ENCODE measurements at regions not wholly inside any gene's neighbourhood (a gene's known extent, or its start where the extent isn't known, plus 50 kb on each side); places are given as distances from the start of the nearest gene placed in this dataset.

DNA sequence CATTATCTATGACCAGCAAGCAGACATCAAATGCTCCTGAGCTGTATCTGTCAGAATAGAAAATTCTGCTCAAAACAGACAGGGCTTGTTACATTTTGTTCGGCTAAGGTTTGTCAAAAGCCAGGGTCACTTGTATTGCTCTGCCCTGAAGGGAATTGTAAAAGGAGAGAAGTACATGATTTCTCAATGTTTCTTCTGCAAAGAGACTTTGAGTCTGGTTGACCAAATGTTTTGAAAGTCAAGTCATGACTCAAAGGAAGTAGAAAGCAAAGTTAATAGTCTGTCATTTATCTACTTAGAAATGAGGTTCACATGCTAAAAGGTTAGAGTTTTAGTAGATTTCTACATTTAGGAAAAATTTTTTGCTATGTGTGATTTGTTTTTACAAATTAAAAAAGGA is 1624.1 kb upstream of the ZEB2 start:
- H3K27me3 ChIP-seq (ENCODE audit: insufficient read depth, low read depth) = no peaks in the 10 kb centered on the region
- intact Hi-C loops (cut with micrococcal nuclease; ENCODE audit: unreplicated experiment) = no loop called here
- no peak overlapping the region for H2AFZ ChIP-seq
- TF ChIP-seq EZH2 (IDR thresholded peaks at IDR 0.05; ENCODE audit: low read depth) = no peak
- TF ChIP-seq, protein P1, sequence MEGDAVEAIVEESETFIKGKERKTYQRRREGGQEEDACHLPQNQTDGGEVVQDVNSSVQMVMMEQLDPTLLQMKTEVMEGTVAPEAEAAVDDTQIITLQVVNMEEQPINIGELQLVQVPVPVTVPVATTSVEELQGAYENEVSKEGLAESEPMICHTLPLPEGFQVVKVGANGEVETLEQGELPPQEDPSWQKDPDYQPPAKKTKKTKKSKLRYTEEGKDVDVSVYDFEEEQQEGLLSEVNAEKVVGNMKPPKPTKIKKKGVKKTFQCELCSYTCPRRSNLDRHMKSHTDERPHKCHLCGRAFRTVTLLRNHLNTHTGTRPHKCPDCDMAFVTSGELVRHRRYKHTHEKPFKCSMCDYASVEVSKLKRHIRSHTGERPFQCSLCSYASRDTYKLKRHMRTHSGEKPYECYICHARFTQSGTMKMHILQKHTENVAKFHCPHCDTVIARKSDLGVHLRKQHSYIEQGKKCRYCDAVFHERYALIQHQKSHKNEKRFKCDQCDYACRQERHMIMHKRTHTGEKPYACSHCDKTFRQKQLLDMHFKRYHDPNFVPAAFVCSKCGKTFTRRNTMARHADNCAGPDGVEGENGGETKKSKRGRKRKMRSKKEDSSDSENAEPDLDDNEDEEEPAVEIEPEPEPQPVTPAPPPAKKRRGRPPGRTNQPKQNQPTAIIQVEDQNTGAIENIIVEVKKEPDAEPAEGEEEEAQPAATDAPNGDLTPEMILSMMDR (conservative IDR thresholded peaks at IDR 0.05) = no peak
- H3K4me3 ChIP-seq = no peak overlapping the region
- H3K4me2 ChIP-seq = no peak overlapping the region
- no peaks in the 10 kb centered on the region for H3F3A ChIP-seq (ENCODE audit: insufficient read depth, low read depth)
- BruUV-seq (replicated peaks) = no TSS peak
- ChIA-PET POLR2A (ENCODE audit: unreplicated experiment) (no interaction called here), CTCF (no interaction called here)
- H3K36me3 ChIP-seq (ENCODE audit: low read depth) = no peaks in the 10 kb centered on the region
- H4K20me1 ChIP-seq (ENCODE audit: insufficient read depth) = no peaks in the 10 kb centered on the region
- H3K27ac ChIP-seq = no peak overlapping the region
- no peaks in the 10 kb centered on the region for H3K9me2 ChIP-seq (ENCODE audit: insufficient read depth)
- H3K9me3 ChIP-seq (ENCODE audit: insufficient read depth, low read depth) = no peaks in the 10 kb centered on the region
- DNase-seq = no peak
- H3K79me2 ChIP-seq (ENCODE audit: low read depth) = no peaks in the 10 kb centered on the region
- no peaks in the 10 kb centered on the region for H3K4me1 ChIP-seq (replicated peaks; ENCODE audit: insufficient read depth)

DNA sequence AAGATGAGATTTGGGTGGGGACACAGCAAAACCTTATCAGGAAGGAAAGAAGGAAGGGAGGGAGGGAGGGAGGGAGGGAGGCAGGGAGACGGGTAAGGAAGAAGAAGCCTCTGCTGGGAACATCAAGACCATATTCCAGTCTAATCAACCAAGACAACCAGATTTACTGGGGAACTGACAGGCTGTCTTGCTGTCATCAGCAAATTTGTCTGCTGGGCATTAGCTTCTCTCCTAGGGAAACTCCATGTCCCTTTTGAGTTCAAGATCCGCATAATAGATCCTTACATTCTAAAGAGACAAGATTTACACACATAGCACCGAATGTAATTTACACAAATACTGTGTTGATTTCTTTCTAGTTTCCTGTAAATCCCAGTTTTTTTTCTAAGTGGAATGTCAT is 1618.9 kb upstream of the ZEB2 start:
- H3K4me2 ChIP-seq = no peak overlapping the region
- no peaks in the 10 kb centered on the region for H3K9me2 ChIP-seq (ENCODE audit: insufficient read depth)
- BruUV-seq (replicated peaks) = no TSS peak
- H3K27ac ChIP-seq = no peak overlapping the region
- TF ChIP-seq, protein P1 (conservative IDR thresholded peaks at IDR 0.05) = no peak
- no peaks in the 10 kb centered on the region for H3F3A ChIP-seq (ENCODE audit: insufficient read depth, low read depth)
- no peaks in the 10 kb centered on the region for H3K9me3 ChIP-seq (ENCODE audit: insufficient read depth, low read depth)
- no peaks in the 10 kb centered on the region for H4K20me1 ChIP-seq (ENCODE audit: insufficient read depth)
- H3K4me1 ChIP-seq (replicated peaks; ENCODE audit: insufficient read depth) = no peaks in the 10 kb centered on the region
- H3K4me3 ChIP-seq = no peak overlapping the region
- H3K27me3 ChIP-seq (ENCODE audit: insufficient read depth, low read depth) = no peaks in the 10 kb centered on the region
- ChIA-PET CTCF (no interaction called here), POLR2A (ENCODE audit: unreplicated experiment) (no interaction called here)
- no peak overlapping the region for H2AFZ ChIP-seq
- H3K79me2 ChIP-seq (ENCODE audit: low read depth) = no peaks in the 10 kb centered on the region
- intact Hi-C loops (cut with micrococcal nuclease; ENCODE audit: unreplicated experiment) = no loop called here
- DNase-seq = no peak
- H3K36me3 ChIP-seq (ENCODE audit: low read depth) = no peaks in the 10 kb centered on the region

DNA sequence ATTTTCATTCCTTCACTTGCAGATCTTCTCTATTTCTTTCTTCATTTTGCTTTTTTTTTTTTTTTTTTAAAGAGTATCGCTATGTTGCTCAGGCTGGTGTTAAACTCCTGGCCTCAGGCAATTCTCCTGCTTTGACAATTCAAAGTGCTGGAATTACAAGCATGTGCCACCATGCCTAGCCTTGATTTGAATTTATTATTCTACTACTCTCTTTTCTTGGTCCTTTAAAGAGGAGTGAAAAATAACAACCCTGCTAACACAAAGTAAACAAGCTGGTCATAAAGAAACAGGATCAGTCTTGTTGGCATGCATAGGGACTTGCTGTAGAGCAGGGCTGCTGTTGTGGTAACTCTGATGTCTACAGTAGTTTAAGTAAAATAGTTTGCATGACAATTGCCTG is 1615.3 kb upstream of the ZEB2 start:
- ChIA-PET CTCF (no interaction called here), POLR2A (ENCODE audit: unreplicated experiment) (no interaction called here)

More for the DNA sequence above, 1615.3 kb upstream of the ZEB2 start:
- Histone ChIP-seq H3K9me3 (ENCODE audit: insufficient read depth, low read depth) (no peaks in the 10 kb centered on the region), H2AFZ (no peak overlapping the region), H4K20me1 (ENCODE audit: insufficient read depth) (no peaks in the 10 kb centered on the region), H3K4me2 (no peak overlapping the region), H3K4me1 (replicated peaks; ENCODE audit: insufficient read depth) (no peaks in the 10 kb centered on the region), H3K27ac (no peak overlapping the region), H3K27me3 (ENCODE audit: insufficient read depth, low read depth) (no peaks in the 10 kb centered on the region), H3K36me3 (ENCODE audit: low read depth) (no peaks in the 10 kb centered on the region), H3K9me2 (ENCODE audit: insufficient read depth) (no peaks in the 10 kb centered on the region), H3F3A (ENCODE audit: insufficient read depth, low read depth) (no peaks in the 10 kb centered on the region), H3K4me3 (no peak overlapping the region), H3K79me2 (ENCODE audit: low read depth) (no peaks in the 10 kb centered on the region)
- peak in 1 of 2 experiments; percentile 3 for DNase-seq
- TF ChIP-seq, protein P1 (conservative IDR thresholded peaks at IDR 0.05) = no peak
- TF ChIP-seq EZH2 (IDR thresholded peaks at IDR 0.05; ENCODE audit: low read depth) = no peak
- no TSS peak for BruUV-seq (replicated peaks)
- intact Hi-C loops (cut with micrococcal nuclease; ENCODE audit: unreplicated experiment) = no loop called here
